G401 (cell line): ENCODE measurements at regions not wholly inside any gene's neighbourhood (a gene's known extent, or its start where the extent isn't known, plus 50 kb on each side); places are given as distances from the start of the nearest gene placed in this dataset.

ENCODE experiments used
- DNase-seq: peaks from one replicate; pipeline ENCODE4 v3.0.0-alpha.2; 2015; ENCODE audit warnings: low spot score
- in situ Hi-C: cut with HindIII; loops from 2 replicates; pipeline ENCODE4 v1.10.0; 2016; ENCODE audit warnings: low sequenced_read_pairs, mixed read lengths

GRCh38 chr1:209364716-209365115, 218.8 kb upstream of the CAMK1G start:
- in situ Hi-C loops = no loop called here

GRCh38 chr1:209367061-209367772, 216.3 kb upstream of the CAMK1G start:
- in situ Hi-C loops = no loop called here
- no peak for DNase-seq

More at GRCh38 chr1:209364716-209365115, 218.8 kb upstream of the CAMK1G start:
- DNase-seq = peak; percentile 17

- in situ Hi-C loops = no loop called here
- peak; percentile 95 for DNase-seq
Measured at GRCh38 chr1:209368864-209369598, 214.5 kb upstream of the CAMK1G start.

- in situ Hi-C loops = no loop called here
- DNase-seq = no peak
Measured at GRCh38 chr1:209370241-209370995, 213.1 kb upstream of the CAMK1G start.

GRCh38 chr1:209375097-209375496, 208.4 kb upstream of the CAMK1G start:
- in situ Hi-C loops = no loop called here
- no peak for DNase-seq

GRCh38 chr1:209375671-209376365, 207.7 kb upstream of the CAMK1G start:
- in situ Hi-C loops = no loop called here

GRCh38 chr1:209376774-209377173, 206.7 kb upstream of the CAMK1G start:
- DNase-seq = no peak
- in situ Hi-C loops = no loop called here

More at GRCh38 chr1:209375671-209376365, 207.7 kb upstream of the CAMK1G start:
- no peak for DNase-seq

- in situ Hi-C loops = no loop called here
- DNase-seq = no peak
Measured at GRCh38 chr1:209377995-209378394, 205.5 kb upstream of the CAMK1G start.

- in situ Hi-C loops = no loop called here
- DNase-seq = no peak
Measured at GRCh38 chr1:209379280-209379679, 204.2 kb upstream of the CAMK1G start.

GRCh38 chr1:209380420-209380819, 203.1 kb upstream of the CAMK1G start:
- no peak for DNase-seq
- in situ Hi-C loops = no loop called here

- no peak for DNase-seq
- in situ Hi-C loops = no loop called here
Measured at GRCh38 chr1:209382231-209383100, 201.0 kb upstream of the CAMK1G start.

- in situ Hi-C loops = no loop called here
Measured at GRCh38 chr1:209383422-209383821, 200.1 kb upstream of the CAMK1G start.

GRCh38 chr1:209383907-209384709, 199.4 kb upstream of the CAMK1G start:
- in situ Hi-C loops = no loop called here
- no peak for DNase-seq

More at GRCh38 chr1:209383422-209383821, 200.1 kb upstream of the CAMK1G start:
- no peak for DNase-seq

GRCh38 chr1:209384710-209385550, 198.6 kb upstream of the CAMK1G start:
- DNase-seq = no peak
- in situ Hi-C loops = no loop called here

GRCh38 chr1:209386156-209386555, 197.4 kb upstream of the CAMK1G start:
- no peak for DNase-seq
- in situ Hi-C loops = no loop called here

- in situ Hi-C loops = no loop called here
- DNase-seq = no peak
Measured at GRCh38 chr1:209387271-209387968, 196.1 kb upstream of the CAMK1G start.
